ENCODE measurements at regions not wholly inside any gene's neighbourhood (a gene's known extent, or its start where the extent isn't known, plus 50 kb on each side); places are given as distances from the start of the nearest gene placed in this dataset.

DNA sequence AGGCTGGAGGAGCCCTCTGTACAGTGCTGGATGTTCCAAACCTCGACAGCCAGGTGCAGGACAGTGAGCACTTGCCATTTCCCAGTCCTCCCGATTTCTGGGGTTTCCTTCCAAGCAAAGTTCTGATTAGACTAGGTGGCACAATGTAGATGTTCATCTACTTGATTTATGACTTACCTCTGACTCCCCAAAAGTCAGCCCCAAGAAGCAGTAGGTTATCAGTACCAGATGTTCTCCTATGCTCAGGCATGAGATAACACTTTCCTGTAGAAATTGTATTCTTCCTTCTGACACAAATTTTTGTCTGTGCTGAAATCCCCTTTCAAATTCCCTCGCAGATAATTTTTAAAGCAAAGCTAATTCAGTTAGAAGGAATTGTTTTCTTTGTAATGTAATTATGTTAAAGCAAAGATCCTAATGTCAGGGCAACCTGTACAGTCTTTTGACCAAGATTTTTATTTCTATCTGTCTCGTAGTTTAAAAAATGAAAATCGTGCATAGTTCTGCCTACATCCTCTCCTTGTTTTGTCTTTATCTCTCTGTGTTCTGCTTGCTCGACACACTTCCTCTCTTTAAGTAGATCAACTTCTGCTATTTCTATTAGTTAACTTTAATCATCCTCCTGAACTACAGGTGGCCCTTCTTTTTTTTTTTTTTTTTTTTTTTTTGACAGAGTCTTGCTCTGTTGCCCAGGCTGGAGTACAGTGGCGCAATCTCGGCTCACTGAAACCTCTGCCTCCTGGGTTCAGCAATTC, 102.4 kb upstream of the PJA2 start:
- H3K9ac ChIP-seq (ENCODE audit: low read length) = no peak overlapping the region
- H3K79me2 ChIP-seq (ENCODE audit: low read length) = no peaks in the 10 kb centered on the region
- H4K20me1 ChIP-seq (ENCODE audit: insufficient read depth, low read length) = no peaks in the 10 kb centered on the region
- no peak overlapping the region for H2AFZ ChIP-seq (ENCODE audit: low read length)
- H3K27me3 ChIP-seq (replicated peaks; ENCODE audit: insufficient read depth, low read length) = no peaks in the 10 kb centered on the region
- no peak overlapping the region for H3K27ac ChIP-seq (ENCODE audit: low read length)
- H3K4me2 ChIP-seq (ENCODE audit: low read depth, low read length) = no peak overlapping the region
- no peaks in the 10 kb centered on the region for H3K4me1 ChIP-seq (ENCODE audit: low read length)
- no peak overlapping the region for H3K4me3 ChIP-seq (ENCODE audit: low read length)
- H3K36me3 ChIP-seq (replicated peaks; ENCODE audit: insufficient read depth, low read length) = no peaks in the 10 kb centered on the region
- TF ChIP-seq EZH2 (optimal IDR thresholded peaks at IDR 0.05; ENCODE audit: low read depth, low read length) (no peak), EZH2phosphoT487 (IDR thresholded peaks at IDR 0.05; ENCODE audit: low read length) (no peak)
- TF ChIP-seq, protein P1, sequence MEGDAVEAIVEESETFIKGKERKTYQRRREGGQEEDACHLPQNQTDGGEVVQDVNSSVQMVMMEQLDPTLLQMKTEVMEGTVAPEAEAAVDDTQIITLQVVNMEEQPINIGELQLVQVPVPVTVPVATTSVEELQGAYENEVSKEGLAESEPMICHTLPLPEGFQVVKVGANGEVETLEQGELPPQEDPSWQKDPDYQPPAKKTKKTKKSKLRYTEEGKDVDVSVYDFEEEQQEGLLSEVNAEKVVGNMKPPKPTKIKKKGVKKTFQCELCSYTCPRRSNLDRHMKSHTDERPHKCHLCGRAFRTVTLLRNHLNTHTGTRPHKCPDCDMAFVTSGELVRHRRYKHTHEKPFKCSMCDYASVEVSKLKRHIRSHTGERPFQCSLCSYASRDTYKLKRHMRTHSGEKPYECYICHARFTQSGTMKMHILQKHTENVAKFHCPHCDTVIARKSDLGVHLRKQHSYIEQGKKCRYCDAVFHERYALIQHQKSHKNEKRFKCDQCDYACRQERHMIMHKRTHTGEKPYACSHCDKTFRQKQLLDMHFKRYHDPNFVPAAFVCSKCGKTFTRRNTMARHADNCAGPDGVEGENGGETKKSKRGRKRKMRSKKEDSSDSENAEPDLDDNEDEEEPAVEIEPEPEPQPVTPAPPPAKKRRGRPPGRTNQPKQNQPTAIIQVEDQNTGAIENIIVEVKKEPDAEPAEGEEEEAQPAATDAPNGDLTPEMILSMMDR (IDR thresholded peaks at IDR 0.05; ENCODE audit: low read length) = no peak
- no peaks in the 10 kb centered on the region for H3K9me2 ChIP-seq (replicated peaks; ENCODE audit: insufficient read depth, low read length)
- no peaks in the 10 kb centered on the region for H3K9me3 ChIP-seq (replicated peaks; ENCODE audit: insufficient read depth, low read length)
- no peaks in the 10 kb centered on the region for H3F3A ChIP-seq (ENCODE audit: insufficient read depth, low read length)
- no peak for DNase-seq

DNA sequence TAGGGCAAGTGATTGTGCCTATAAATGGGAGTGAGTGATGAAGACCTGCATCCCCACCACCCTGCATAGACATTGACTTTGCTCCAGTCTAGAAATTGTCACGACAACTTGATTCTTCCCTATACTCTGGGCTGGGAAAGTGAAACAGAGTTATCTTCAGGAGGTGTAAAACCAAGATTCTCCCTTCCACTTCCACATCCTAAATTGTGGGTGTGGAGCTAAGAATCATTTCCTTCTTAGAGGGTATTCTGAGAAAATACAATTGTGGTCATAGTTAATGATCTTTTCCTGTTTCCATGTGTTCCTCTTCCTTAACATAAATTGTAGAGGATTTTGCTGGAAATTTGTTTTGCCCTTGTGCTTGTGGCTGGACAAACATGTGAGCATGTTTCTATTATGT, 96.8 kb upstream of the PJA2 start:
- Histone ChIP-seq H3K4me1 (ENCODE audit: low read length) (peaks cover 10% of the 10 kb centered on the region), H3K27me3 (replicated peaks; ENCODE audit: insufficient read depth, low read length) (no peaks in the 10 kb centered on the region), H3K79me2 (ENCODE audit: low read length) (no peaks in the 10 kb centered on the region), H3K9ac (ENCODE audit: low read length) (no peak overlapping the region), H3K27ac (ENCODE audit: low read length) (no peak overlapping the region), H3K4me2 (ENCODE audit: low read depth, low read length) (no peak overlapping the region), H3K9me2 (replicated peaks; ENCODE audit: insufficient read depth, low read length) (no peaks in the 10 kb centered on the region), H2AFZ (ENCODE audit: low read length) (no peak overlapping the region), H3K4me3 (ENCODE audit: low read length) (no peak overlapping the region), H4K20me1 (ENCODE audit: insufficient read depth, low read length) (no peaks in the 10 kb centered on the region), H3K9me3 (replicated peaks; ENCODE audit: insufficient read depth, low read length) (no peaks in the 10 kb centered on the region), H3K36me3 (replicated peaks; ENCODE audit: insufficient read depth, low read length) (no peaks in the 10 kb centered on the region), H3F3A (ENCODE audit: insufficient read depth, low read length) (no peaks in the 10 kb centered on the region)
- no peak for DNase-seq
- no peak for TF ChIP-seq EZH2 (optimal IDR thresholded peaks at IDR 0.05; ENCODE audit: low read depth, low read length)
- TF ChIP-seq EZH2phosphoT487 (IDR thresholded peaks at IDR 0.05; ENCODE audit: low read length) = no peak
- TF ChIP-seq, protein P1 (IDR thresholded peaks at IDR 0.05; ENCODE audit: low read length) = no peak

DNA sequence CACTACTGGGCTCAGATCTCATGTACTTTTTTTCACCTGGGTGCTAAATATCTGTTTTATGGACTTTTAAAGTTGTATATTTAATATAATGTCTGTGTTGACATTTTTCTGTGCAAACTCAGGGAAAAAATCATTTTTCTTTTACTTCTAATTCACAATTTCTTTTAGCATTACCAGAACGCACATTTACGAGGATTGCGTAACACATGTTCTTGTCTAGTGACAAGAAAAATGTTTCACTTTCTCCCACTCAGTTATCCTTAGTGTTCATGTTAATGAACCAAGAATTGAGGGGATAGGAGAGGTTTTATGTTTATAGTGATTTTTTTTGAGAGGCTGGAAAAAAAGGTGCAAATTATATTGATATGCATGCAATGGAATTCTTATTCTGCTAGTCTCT, 86.3 kb upstream of the PJA2 start:
- H4K20me1 ChIP-seq (ENCODE audit: insufficient read depth, low read length) = no peaks in the 10 kb centered on the region
- no peaks in the 10 kb centered on the region for H3K4me1 ChIP-seq (ENCODE audit: low read length)
- no peaks in the 10 kb centered on the region for H3K27me3 ChIP-seq (replicated peaks; ENCODE audit: insufficient read depth, low read length)
- no peak overlapping the region for H3K9ac ChIP-seq (ENCODE audit: low read length)
- no peak overlapping the region for H3K4me2 ChIP-seq (ENCODE audit: low read depth, low read length)
- H3K9me3 ChIP-seq (replicated peaks; ENCODE audit: insufficient read depth, low read length) = no peaks in the 10 kb centered on the region
- no peaks in the 10 kb centered on the region for H3K9me2 ChIP-seq (replicated peaks; ENCODE audit: insufficient read depth, low read length)
- H3K4me3 ChIP-seq (ENCODE audit: low read length) = no peak overlapping the region
- H2AFZ ChIP-seq (ENCODE audit: low read length) = no peak overlapping the region
- H3F3A ChIP-seq (ENCODE audit: insufficient read depth, low read length) = no peaks in the 10 kb centered on the region
- TF ChIP-seq, protein P1 (IDR thresholded peaks at IDR 0.05; ENCODE audit: low read length) = no peak
- TF ChIP-seq EZH2phosphoT487 (IDR thresholded peaks at IDR 0.05; ENCODE audit: low read length) (no peak), EZH2 (optimal IDR thresholded peaks at IDR 0.05; ENCODE audit: low read depth, low read length) (no peak)
- H3K79me2 ChIP-seq (ENCODE audit: low read length) = no peaks in the 10 kb centered on the region
- DNase-seq = no peak
- no peaks in the 10 kb centered on the region for H3K36me3 ChIP-seq (replicated peaks; ENCODE audit: insufficient read depth, low read length)
- no peak overlapping the region for H3K27ac ChIP-seq (ENCODE audit: low read length)
